ENCODE measurements at regions not wholly inside any gene's neighbourhood (a gene's known extent, or its start where the extent isn't known, plus 50 kb on each side); places are given as distances from the start of the nearest gene placed in this dataset.
A peak's percentile ranks its signal among the peaks of the same experiment; 100 is the strongest.
"Not testable (repeated sequence)": the region's sequence is repeated elsewhere in the genome, so short reads cannot be mapped to it uniquely, and the experiment has no call there.

GRCh38 chr1:232423591-232423990, 206.3 kb downstream of the SIPA1L2 start:
- no peak for DNase-seq (ENCODE audit: insufficient read length, low spot score)
- no peak for TF ChIP-seq CTCF (IDR thresholded peaks at IDR 0.05; ENCODE audit: insufficient read depth, missing control alignments)
- no peak for FAIRE-seq

- no peak for TF ChIP-seq CTCF (IDR thresholded peaks at IDR 0.05; ENCODE audit: insufficient read depth, missing control alignments)
- peak; percentile 67 for FAIRE-seq
- DNase-seq (ENCODE audit: insufficient read length, low spot score): no peak
These were observed 207.0 kb downstream of the SIPA1L2 start for GRCh38 chr1:232422898-232423297.

GRCh38 chr1:232422098-232422497, 207.8 kb downstream of the SIPA1L2 start:
- TF ChIP-seq CTCF (IDR thresholded peaks at IDR 0.05; ENCODE audit: insufficient read depth, missing control alignments): no peak
- no peak for FAIRE-seq
- DNase-seq (ENCODE audit: insufficient read length, low spot score): no peak

GRCh38 chr1:232421143-232421796, 208.7 kb downstream of the SIPA1L2 start:
- no peak for FAIRE-seq
- no peak for DNase-seq (ENCODE audit: insufficient read length, low spot score)
- TF ChIP-seq CTCF (IDR thresholded peaks at IDR 0.05; ENCODE audit: insufficient read depth, missing control alignments): no peak

GRCh38 chr1:232417636-232418248, 212.2 kb downstream of the SIPA1L2 start:
- DNase-seq (ENCODE audit: insufficient read length, low spot score) (no peak), FAIRE-seq (no peak)
- no peak for TF ChIP-seq CTCF (IDR thresholded peaks at IDR 0.05; ENCODE audit: insufficient read depth, missing control alignments)

- no peak for FAIRE-seq
- no peak for DNase-seq (ENCODE audit: insufficient read length, low spot score)
- TF ChIP-seq CTCF (IDR thresholded peaks at IDR 0.05; ENCODE audit: insufficient read depth, missing control alignments): no peak
These were observed 213.8 kb downstream of the SIPA1L2 start for GRCh38 chr1:232416026-232416568.

GRCh38 chr1:232415481-232415880, 214.5 kb downstream of the SIPA1L2 start:
- not testable (repeated sequence) for DNase-seq (ENCODE audit: insufficient read length, low spot score); FAIRE-seq

Data from D721Med (cell line).